ENCODE measurements at regions not wholly inside any gene's neighbourhood (a gene's known extent, or its start where the extent isn't known, plus 50 kb on each side); places are given as distances from the start of the nearest gene placed in this dataset.
"Not testable (repeated sequence)": the region's sequence is repeated elsewhere in the genome, so short reads cannot be mapped to it uniquely, and the experiment has no call there.

DNA sequence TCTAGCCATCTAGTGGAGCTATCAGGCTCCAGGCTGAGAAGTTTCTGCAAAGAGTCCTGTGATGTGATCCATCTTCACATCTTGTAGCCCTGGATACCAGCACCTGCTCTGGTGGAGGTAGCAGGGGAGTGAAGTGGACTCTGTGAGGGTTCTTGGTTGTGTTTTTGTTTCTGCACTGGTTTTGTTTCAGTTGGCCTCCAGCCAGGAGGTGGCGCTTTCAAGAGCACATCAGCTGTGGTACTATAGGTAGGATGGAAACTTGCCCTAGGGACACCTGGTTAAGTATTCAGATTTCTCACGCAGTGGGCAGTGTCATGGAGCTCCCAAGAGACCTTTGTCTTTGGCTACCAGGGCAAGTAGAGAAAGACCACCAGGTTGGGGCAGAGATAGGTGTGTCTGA is 257.5 kb upstream of the SLC7A11 start:
- DNase-seq (ENCODE audit: low spot score) = no peak

DNA sequence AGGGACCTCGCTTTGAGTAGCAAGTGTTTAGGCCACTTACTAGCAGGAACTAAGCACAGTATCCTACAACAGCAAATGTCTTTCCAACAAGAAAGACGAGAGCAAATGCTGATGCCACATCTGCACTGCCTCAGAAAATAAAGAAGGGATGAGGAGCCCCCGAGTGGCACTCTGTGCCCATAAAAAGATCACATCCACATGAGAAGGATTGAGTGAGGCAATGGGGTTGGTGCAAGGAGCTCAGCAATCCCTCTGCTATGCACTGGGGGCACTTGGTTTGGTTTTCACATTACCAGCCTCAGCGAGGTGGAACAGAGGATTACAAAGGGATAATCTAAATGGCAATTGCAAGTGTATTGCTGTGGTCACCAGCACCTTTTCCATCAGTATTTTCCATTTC is 252.8 kb upstream of the SLC7A11 start:
- no peak for DNase-seq (ENCODE audit: low spot score)

GRCh38 chr4:138494116-138494515 is 252.0 kb upstream of the SLC7A11 start:
- no peak for DNase-seq (ENCODE audit: low spot score)

DNA sequence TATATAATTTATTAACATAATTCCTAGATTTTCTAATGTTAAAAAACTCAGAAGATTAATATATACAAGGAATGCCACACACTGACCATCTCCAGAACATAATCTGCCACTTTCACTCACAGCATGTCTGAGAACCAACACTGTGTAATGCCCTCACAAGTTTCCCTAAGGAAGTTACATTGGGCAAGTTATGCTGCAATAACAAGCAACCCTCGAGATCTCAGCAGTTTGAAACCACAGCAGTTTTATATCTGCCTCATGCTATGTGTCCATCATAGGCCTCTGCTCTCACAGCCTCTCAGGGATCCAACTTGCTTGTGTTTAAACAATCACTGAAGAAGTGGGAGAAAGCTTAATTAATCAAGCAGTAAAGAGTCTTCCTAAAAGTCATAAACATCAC is 250.0 kb upstream of the SLC7A11 start:
- DNase-seq (ENCODE audit: low spot score) = no peak

DNA sequence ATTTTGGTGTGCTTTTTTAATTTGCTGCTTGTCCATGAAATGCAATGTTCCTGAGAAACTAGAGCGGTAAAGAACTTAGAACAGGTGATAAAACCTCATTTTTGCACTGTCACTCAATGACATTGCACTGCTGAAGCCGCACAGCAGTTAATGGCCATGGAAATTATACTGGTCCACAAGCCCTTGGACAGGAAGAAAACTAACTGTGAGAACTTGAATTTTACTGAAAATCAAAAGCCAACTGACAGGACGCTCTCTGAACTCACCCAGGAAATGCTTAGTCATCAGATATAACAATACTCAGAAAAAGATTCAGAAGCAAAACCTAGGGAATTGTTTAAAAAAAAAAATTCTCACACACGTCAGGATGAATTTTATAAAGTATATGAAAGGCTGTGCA is 246.4 kb upstream of the SLC7A11 start:
- no peak for DNase-seq (ENCODE audit: low spot score)

DNA sequence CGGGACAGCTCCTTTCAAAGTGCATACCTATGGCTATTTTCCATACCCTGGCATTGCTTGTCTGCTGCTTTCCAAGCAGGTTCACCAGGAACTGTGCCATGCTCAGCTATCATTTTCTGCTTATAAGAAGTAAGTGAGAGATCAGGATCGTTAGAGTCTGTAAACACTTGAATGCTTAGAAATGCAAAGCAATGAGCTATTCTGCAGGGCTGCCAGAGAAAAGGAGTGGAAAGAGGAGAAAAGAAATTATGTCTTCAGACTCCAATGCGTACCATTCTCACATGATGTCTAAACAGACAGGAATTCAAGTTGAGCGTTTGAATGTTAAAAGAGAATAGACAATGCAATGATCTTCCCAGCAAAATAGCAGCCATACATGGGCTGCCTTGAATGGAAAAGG is 245.5 kb upstream of the SLC7A11 start:
- DNase-seq (ENCODE audit: low spot score) = no peak

- no peak for DNase-seq (ENCODE audit: low spot score)
These were observed 245.1 kb upstream of the SLC7A11 start for GRCh38 chr4:138487230-138487629.

- DNase-seq (ENCODE audit: low spot score) = no peak
These were observed 243.3 kb upstream of the SLC7A11 start for GRCh38 chr4:138485498-138485897.

- DNase-seq (ENCODE audit: low spot score) = no peak
These were observed 233.0 kb upstream of the SLC7A11 start for GRCh38 chr4:138475116-138475515.

GRCh38 chr4:138473339-138473738 is 231.2 kb upstream of the SLC7A11 start:
- no peak for DNase-seq (ENCODE audit: low spot score)

- peak; percentile 4 for DNase-seq (ENCODE audit: low spot score)
These were observed 218.6 kb upstream of the SLC7A11 start for GRCh38 chr4:138460477-138461414.

DNA sequence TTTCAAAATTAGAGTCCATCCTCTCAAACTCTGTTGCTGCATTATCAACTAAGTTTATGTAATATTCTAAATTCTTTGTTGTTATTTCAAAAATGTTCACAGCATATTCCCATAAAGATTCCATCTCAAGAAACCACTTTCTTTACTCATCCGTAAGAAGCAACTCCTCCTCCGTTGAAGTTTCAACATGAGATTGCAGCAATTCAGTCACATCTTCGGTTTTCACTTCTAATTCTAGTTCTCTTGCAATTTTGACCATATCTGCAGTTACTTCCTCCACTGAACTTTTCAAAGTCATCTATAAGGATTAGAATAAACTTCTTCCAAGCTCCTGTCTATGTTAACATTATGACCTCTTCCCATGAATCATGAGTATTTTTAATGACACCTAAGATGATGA is 216.6 kb upstream of the SLC7A11 start:
- DNase-seq (ENCODE audit: low spot score) = no peak

DNA sequence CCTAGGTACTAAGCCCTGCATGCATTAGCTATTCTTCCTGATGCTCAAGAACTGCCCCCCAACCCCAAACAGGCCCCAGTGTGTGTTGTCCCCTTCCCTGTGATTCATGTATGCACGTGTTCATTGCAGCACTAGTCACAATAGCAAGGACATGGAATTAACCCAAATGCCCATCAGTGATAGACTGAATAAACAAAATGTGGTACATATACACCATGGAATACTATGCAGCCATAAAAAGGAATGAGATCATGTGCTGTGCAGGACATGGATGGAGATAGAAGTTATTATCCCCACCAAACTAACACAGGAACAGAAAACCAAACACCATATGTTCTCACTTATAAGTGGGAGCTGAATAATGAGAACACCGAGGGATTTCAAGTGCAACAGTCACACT is 214.2 kb upstream of the SLC7A11 start:
- DNase-seq (ENCODE audit: low spot score) = not testable (repeated sequence)

DNA sequence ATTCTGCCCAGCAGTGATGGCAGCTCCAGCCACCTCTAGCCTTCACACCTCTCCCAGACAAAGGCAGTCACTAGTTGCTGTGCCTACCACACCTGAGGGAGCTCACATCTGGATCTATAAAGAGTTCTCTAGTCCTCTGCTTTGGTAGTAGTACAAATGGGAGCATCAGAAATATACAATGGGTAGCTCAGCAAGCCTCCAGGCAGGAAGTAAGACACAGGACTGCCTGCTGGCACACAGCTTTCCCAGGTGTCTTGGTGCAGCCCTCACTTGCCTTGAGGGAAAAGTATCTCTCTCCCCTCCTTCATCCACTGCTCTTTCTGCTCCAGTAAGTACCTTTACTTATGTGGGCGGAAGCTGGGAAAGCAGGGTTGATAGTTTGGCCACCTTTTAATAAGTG is 212.9 kb upstream of the SLC7A11 start:
- no peak for DNase-seq (ENCODE audit: low spot score)

DNA sequence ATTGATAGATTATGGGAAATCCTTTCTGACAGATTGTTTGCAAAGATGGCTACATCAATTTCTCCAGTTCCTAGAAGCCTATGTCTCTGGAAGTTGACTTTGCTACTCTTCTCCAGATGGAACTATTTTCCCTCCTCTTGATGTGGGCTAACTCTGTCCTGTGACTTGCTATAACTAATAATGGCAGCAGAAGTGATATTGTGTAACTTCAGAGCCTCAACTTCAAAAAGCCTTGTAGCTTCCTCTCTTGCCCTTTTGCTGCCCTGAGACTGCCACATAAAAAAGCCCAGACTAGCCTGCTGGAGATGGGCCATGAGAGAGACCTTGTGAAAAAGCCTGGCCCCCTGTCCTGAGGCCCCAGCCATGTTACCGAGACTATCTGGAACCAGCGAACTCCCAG is 210.7 kb upstream of the SLC7A11 start:
- no peak for DNase-seq (ENCODE audit: low spot score)

DNA sequence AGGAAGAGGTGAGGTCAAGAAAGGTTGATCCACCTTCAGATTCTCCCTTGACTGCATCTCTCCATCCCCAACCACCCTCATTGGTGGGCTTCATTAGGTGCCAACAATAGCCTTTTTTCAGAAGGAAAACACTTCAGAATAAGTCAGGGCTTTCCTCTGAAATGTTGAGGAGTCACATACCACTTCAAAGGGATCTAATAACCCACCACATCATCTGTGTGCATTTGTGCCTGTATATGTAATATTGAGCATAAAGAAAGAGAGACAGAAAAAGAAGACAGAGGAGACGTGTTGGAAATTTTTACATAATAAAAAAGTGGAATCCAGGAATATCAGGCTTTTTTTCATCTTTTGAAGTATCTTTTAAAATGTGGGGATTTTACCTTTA is 209.1 kb upstream of the SLC7A11 start:
- DNase-seq (ENCODE audit: low spot score) = no peak

GRCh38 chr4:138450546-138451275 is 208.6 kb upstream of the SLC7A11 start:
- no peak for DNase-seq (ENCODE audit: low spot score)

DNA sequence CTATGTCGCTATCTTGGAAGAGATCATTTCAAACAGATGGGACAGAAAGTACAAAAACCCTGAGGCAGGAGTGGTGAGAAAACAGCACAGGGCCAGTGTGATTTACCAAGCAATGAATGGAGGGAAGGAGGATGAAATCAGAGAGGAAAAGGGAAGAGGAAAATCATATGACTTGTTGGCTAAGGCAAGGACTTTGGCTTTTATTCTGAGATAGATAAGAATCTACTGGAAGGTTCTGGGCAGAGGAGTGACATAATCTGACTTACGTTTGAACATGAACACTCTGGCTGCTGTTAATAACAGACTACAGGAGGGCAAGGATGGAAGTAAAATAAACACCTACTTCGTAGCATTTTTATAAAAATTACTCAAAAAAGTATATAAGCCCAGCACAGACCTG is 207.8 kb upstream of the SLC7A11 start:
- DNase-seq (ENCODE audit: low spot score) = no peak

DNA sequence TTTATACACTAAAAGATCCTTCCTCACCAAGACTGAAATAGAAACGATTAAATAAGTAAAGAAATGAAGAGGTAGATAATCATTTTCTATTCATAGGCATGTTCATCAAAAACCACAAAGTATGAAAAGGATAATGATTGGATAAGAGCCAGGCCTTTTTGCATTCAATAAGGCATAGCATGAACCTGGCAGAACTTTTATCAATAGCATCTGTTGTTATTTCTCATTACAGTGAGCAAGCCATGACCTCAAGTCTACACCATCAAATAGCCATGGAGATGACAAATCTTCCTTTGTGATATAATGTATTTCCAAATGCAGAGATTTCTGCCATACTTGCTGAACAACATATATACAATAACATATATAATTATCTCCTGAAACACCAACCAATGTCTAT is 206.0 kb upstream of the SLC7A11 start:
- no peak for DNase-seq (ENCODE audit: low spot score)

DNA sequence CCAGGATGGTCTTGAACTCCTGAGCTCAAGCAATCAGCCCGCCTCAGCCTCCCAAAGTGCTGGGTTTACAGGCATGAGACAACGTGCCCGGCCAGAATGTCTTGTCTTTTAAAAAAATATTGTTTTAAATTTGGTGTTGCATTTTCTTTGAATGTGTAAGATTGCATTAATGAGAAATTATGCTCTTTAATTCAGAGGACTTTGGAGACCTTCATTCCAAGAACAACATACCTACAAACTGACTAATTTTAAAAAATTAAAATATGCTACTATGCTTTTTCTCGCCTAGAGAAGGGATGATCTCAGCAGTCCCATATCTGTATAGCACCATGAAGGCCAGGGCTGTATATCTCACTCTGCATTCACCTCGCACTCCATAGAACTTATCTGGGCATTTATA is 204.3 kb upstream of the SLC7A11 start:
- no peak for DNase-seq (ENCODE audit: low spot score)

DNA sequence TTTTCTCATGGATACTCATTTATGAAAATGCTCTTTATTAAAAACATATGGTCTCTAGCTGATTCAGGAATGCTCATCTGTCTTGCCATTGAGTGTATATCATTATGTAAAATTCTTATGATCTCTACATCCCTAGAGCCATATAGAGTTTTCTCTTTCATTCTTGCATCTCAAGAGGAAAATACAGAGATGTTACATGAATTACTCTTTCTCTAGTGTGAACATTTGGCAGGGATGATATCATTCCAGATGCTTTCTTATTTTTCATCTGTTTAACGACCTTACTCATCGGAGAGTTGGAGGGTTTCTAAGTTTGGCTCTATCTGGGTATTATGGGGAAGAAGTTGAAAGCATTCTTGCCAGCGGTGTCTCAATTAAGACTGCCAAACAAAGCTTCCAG is 202.9 kb upstream of the SLC7A11 start:
- DNase-seq (ENCODE audit: low spot score) = no peak

DNA sequence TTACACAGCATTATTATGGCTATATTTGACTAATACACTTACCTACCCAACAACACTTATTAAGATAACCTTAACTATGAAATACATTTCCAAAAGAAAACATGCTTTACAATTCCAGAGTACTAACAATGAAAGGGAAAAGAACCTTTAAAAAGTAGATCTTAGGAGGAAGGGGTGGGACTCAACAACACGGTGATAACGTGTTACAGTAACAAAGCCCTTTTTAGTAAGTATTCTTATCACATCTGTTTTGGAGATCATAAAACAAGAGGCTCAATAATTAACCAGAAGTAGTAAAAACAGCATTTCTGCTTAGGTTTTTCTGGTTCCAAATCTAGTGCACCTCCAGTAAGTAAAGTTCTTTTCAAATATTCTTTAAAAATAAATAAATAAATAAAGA is 202.1 kb upstream of the SLC7A11 start:
- no peak for DNase-seq (ENCODE audit: low spot score)

DNA sequence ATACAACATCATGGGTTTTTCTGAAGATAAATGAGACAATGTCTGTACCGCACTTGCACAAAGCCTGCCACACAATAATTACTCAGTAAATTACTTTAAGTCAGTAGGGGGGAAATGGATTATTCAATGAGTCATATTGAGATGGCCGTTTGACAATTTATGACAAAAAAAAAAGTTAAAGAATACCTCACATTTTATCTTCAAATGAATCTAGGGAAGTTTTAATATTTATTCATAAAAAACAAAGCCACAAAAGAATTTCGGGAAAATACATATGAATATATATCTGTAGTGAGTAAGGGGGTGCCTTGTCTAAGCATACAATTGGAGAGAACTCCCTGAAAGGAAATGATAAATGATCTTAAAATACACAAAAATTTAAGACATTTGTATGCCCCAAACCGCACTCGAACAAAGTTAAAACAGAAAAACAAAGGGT is 197.0 kb upstream of the SLC7A11 start:
- no peak for DNase-seq (ENCODE audit: low spot score)
